Testis (tissue), 2 donors: ENCODE measurements at regions not wholly inside any gene's neighbourhood (a gene's known extent, or its start where the extent isn't known, plus 50 kb on each side); places are given as distances from the start of the nearest gene placed in this dataset.

ENCODE experiments used
- POLR2A ChIP-seq: fragments of 450-650 bp; IDR thresholded peaks from one replicate; pipeline ENCODE4 v1.6.1; 2017; ENCODE audit warnings: antibody characterized with exemption, mild to moderate bottlenecking, moderate library complexity
- TF ChIP-seq, protein P1 (sequence below), 3 experiments: fragments of 450-650 bp in 2 of 3; fragments of 200-600 bp in 1 of 3; sonication (generic) in 1 of 3; IDR thresholded peaks; one replicate each; pipeline ENCODE4 v1.5.1; 2016 to 2019; ENCODE audit warnings: antibody characterized with exemption in 3 of 3, mild to moderate bottlenecking in 2 of 3, moderate library complexity in 1 of 3

DNA sequence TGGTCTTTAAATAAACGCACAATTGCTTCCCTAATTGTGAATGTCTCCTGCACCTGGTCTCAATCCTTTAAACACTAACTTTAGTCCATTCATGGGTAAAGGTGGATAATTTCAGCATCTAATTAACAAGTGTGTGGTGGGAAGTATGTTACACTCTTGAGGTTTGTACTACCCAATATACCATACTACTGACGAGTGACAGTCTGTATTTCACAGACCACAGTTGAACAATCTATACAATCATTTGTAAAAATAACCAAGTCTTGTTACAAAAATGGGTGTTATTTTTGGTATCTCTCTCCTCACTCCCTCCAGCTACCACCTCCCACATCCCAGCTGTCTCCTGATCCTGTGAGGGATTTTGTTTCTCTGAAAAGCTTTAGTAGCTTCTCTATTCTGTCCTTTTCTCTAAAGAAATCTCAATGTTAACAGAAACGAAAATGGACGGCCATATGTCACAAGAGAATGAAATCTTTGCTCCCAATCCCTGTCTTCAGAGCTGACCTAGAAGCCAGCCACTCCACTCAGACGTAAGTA is 62.3 kb upstream of the ZNF366 start:
- TF ChIP-seq, protein P1, sequence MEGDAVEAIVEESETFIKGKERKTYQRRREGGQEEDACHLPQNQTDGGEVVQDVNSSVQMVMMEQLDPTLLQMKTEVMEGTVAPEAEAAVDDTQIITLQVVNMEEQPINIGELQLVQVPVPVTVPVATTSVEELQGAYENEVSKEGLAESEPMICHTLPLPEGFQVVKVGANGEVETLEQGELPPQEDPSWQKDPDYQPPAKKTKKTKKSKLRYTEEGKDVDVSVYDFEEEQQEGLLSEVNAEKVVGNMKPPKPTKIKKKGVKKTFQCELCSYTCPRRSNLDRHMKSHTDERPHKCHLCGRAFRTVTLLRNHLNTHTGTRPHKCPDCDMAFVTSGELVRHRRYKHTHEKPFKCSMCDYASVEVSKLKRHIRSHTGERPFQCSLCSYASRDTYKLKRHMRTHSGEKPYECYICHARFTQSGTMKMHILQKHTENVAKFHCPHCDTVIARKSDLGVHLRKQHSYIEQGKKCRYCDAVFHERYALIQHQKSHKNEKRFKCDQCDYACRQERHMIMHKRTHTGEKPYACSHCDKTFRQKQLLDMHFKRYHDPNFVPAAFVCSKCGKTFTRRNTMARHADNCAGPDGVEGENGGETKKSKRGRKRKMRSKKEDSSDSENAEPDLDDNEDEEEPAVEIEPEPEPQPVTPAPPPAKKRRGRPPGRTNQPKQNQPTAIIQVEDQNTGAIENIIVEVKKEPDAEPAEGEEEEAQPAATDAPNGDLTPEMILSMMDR (IDR thresholded peaks at IDR 0.05): no peak
- no peak for TF ChIP-seq POLR2A
